ENCODE measurements at regions not wholly inside any gene's neighbourhood (a gene's known extent, or its start where the extent isn't known, plus 50 kb on each side); places are given as distances from the start of the nearest gene placed in this dataset.

DNA sequence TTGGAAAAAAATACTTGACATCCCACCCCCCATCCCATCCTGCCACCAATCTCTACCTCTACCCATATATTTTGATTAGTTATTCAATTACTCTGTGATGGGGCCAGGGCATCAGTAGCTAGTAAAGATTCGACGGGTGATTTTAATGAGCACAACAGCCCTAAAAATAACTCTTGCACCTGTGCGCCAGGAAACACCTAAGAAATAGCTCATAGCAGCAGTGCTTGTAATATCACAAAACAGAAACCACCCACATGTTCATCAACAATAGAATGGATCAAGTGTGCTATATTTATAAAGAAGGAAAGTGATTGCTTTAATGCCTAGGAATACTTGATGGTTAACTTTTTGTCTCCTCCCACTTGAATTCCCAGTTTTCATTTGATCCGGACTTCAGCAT is 225.6 kb upstream of the LCORL start:
- no peak overlapping the region for H3K27ac ChIP-seq
- H3K4me3 ChIP-seq: no peak overlapping the region
- H3K9me3 ChIP-seq: no peaks in the 10 kb centered on the region
- no peaks in the 10 kb centered on the region for H3K27me3 ChIP-seq
- no peak for DNase-seq
- H3K36me3 ChIP-seq: no peaks in the 10 kb centered on the region
- intact Hi-C loops (cut with DNase I): no loop called here
- TF ChIP-seq, protein P1, sequence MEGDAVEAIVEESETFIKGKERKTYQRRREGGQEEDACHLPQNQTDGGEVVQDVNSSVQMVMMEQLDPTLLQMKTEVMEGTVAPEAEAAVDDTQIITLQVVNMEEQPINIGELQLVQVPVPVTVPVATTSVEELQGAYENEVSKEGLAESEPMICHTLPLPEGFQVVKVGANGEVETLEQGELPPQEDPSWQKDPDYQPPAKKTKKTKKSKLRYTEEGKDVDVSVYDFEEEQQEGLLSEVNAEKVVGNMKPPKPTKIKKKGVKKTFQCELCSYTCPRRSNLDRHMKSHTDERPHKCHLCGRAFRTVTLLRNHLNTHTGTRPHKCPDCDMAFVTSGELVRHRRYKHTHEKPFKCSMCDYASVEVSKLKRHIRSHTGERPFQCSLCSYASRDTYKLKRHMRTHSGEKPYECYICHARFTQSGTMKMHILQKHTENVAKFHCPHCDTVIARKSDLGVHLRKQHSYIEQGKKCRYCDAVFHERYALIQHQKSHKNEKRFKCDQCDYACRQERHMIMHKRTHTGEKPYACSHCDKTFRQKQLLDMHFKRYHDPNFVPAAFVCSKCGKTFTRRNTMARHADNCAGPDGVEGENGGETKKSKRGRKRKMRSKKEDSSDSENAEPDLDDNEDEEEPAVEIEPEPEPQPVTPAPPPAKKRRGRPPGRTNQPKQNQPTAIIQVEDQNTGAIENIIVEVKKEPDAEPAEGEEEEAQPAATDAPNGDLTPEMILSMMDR (IDR thresholded peaks at IDR 0.05): no peak
- TF ChIP-seq POLR2A (IDR thresholded peaks at IDR 0.05): no peak
- no peak for TF ChIP-seq EP300 (IDR thresholded peaks at IDR 0.05)
- TF ChIP-seq POLR2AphosphoS5 (IDR thresholded peaks at IDR 0.05): no peak
- WGBS, 2 donors: 61 to 62% methylated on average over 4 of the region's 4 CpGs
- H3K4me1 ChIP-seq: no peaks in the 10 kb centered on the region

DNA sequence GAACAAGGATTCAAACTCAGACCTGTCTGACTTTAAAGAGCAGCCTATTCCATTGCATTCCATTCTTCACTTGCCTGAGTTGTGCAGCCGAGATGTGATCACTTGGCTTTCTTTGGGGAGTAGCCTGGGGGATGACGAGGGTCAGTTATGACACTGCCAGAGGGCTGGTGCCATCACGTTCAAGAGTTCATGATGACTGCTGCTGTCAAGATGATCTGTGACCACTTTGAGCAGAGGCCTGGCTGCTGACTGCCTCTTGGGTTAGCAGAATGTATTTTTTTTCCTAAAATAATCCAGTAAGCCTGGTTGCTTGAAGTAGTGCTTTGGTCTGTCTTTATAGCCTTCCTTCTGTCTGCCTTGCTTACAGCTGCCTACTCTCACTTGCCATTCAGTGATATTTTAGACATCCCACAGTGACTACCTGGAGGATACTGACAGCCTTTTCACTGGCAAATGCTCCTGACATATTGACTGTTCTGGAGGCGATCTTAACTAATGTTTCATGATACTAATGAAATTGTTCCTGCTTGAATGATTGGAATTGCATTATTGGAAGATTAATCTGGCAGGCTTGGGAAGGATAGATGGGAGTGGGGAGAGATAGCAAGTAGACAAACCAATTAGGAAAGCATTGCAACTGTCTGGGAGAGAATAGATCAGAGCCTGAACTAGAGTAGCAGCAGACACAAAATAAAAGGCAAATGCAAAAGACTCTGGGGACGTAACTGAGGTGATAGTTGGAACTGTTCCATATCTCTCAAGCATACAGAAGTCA is 221.6 kb upstream of the LCORL start:
- H3K4me3 ChIP-seq: no peak overlapping the region
- no peaks in the 10 kb centered on the region for H3K9me3 ChIP-seq
- DNase-seq: no peak
- intact Hi-C loops (cut with DNase I): no loop called here
- WGBS, 2 donors: 73 to 75% methylated on average over 5 of the region's 5 CpGs
- no peaks in the 10 kb centered on the region for H3K27me3 ChIP-seq
- H3K4me1 ChIP-seq: no peaks in the 10 kb centered on the region
- TF ChIP-seq POLR2AphosphoS5 (IDR thresholded peaks at IDR 0.05) (no peak), EP300 (IDR thresholded peaks at IDR 0.05) (no peak), POLR2A (IDR thresholded peaks at IDR 0.05) (no peak)
- TF ChIP-seq, protein P1 (IDR thresholded peaks at IDR 0.05): no peak
- H3K36me3 ChIP-seq: no peaks in the 10 kb centered on the region
- no peak overlapping the region for H3K27ac ChIP-seq

DNA sequence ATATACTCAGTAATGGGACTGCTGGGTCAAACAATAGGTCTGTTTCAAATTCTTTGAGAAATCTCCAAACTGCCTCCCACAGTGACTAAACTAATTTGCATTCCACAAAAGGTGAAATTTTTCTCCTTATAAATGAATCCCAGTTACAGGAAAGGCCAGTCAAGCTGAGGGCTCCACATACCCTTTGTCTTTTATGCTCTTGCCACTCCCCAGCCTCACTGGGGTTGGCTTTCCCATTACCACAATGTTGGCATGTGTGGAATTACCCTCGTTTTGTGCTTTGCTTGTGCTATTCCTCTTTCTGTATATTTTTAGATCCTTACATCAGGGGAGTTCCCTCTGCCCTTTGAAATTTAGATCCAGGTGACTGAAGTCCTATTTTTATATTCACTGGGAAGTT is 220.2 kb upstream of the LCORL start:
- no peak overlapping the region for H3K4me3 ChIP-seq
- no peaks in the 10 kb centered on the region for H3K9me3 ChIP-seq
- intact Hi-C loops (cut with DNase I): no loop called here
- H3K4me1 ChIP-seq: no peaks in the 10 kb centered on the region
- no peak for DNase-seq
- no peaks in the 10 kb centered on the region for H3K27me3 ChIP-seq
- no peak overlapping the region for H3K27ac ChIP-seq
- TF ChIP-seq POLR2AphosphoS5 (IDR thresholded peaks at IDR 0.05) (no peak), EP300 (IDR thresholded peaks at IDR 0.05) (no peak), POLR2A (IDR thresholded peaks at IDR 0.05) (no peak)
- TF ChIP-seq, protein P1 (IDR thresholded peaks at IDR 0.05): no peak
- H3K36me3 ChIP-seq: no peaks in the 10 kb centered on the region
- 33 to 41% methylated on average over 1 of the region's 1 CpG for WGBS, 2 donors

DNA sequence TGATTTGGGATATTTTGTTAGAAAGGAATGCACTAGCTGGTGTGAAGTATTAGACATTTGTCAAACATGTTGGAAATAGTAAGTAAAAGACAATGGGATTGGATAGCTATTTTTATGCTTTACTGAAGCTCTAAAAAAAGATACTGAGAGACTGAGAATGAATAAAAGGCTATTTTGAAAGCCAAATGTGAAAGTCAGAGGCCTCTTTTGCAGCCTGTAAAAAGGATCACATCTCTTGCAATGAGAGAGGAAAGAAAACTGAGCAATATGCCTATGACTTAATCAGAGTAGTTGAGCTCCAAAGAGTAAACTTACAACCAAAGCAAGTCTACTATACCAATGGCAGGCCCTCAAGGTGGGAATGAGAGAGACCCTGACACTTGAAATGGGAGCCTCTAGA is 212.6 kb upstream of the LCORL start:
- Histone ChIP-seq H3K9me3 (peaks cover 0 to 8% (median 0%) of the 10 kb centered on the region in 4 donors), H3K4me1 (no peaks in the 10 kb centered on the region), H3K4me3 (no peak overlapping the region), H3K27me3 (no peaks in the 10 kb centered on the region), H3K36me3 (no peaks in the 10 kb centered on the region), H3K27ac (no peak overlapping the region)
- intact Hi-C loops (cut with DNase I): no loop called here
- no peak for DNase-seq
- TF ChIP-seq POLR2AphosphoS5 (IDR thresholded peaks at IDR 0.05) (no peak), EP300 (IDR thresholded peaks at IDR 0.05) (no peak), POLR2A (IDR thresholded peaks at IDR 0.05) (no peak)
- TF ChIP-seq, protein P1 (IDR thresholded peaks at IDR 0.05): no peak

DNA sequence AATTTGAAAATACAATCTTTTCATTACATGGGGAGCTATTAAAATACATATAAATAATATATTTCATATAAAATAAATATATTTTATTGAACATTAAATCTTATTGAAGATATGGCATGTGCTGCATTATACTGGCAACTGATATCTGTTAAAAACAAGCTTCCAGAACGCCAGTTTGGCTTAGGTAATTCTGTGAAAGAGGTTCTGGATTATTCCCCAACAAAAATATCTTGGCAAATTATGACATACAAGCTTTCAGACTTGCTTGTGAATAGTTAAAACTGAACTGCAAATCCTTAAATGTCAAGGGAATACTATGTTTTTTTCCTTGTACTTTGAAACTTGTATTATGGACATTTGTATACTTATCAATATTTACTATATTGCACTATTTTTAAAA is 210.2 kb upstream of the LCORL start:
- Histone ChIP-seq H3K4me3 (no peak overlapping the region), H3K27ac (no peak overlapping the region), H3K36me3 (no peaks in the 10 kb centered on the region), H3K4me1 (no peaks in the 10 kb centered on the region), H3K27me3 (no peaks in the 10 kb centered on the region), H3K9me3 (peaks cover 0 to 8% (median 0%) of the 10 kb centered on the region in 4 donors)
- TF ChIP-seq, protein P1 (IDR thresholded peaks at IDR 0.05): no peak
- TF ChIP-seq POLR2AphosphoS5 (IDR thresholded peaks at IDR 0.05): no peak
- TF ChIP-seq POLR2A (IDR thresholded peaks at IDR 0.05): no peak
- no peak for TF ChIP-seq EP300 (IDR thresholded peaks at IDR 0.05)
- 69 to 75% methylated on average over 1 of the region's 1 CpG for WGBS, 2 donors
- intact Hi-C loops (cut with DNase I): no loop called here
- no peak for DNase-seq

Measured in sigmoid colon (tissue), 6 donors.